CD4-positive, alpha-beta T cell treated with Interleukin-6 at 100 ng/mL for 8 hours (primary cell): ENCODE measurements at regions not wholly inside any gene's neighbourhood (a gene's known extent, or its start where the extent isn't known, plus 50 kb on each side); places are given as distances from the start of the nearest gene placed in this dataset.

Source experiments
- DNase-seq: peaks from one replicate; pipeline ENCODE4 v3.0.0-alpha.2; 2020; ENCODE audit warnings: mixed read lengths, low spot score

DNA sequence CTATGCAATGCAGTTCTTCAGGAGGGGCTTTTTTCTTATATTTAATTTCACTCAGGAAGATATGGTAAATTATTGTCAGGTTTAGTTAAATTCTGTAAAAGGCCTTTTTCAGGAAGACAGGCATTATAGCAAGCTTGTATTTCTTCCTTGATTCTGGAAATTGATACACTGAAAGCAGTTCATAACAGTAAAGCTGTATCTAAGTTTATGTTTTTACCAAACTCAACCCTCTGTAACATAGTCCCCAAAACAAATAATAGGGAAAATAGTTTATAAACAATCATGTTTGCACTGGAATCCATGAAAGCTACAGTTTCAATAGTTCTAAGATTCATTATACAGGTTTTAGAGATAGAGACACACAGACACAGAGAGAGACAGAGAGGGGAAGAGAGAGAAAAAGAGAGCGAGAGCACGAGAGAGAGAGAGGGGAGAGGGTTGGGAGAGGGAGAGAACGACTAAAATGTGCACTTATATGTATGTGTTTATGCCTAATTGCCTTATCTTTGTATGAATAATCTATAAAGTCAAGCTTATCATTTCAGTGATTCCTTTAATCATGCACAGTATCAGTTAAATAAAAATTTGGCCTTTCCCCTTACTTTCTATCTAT, 454.4 kb downstream of the RFPL4B start:
- DNase-seq: no peak

DNA sequence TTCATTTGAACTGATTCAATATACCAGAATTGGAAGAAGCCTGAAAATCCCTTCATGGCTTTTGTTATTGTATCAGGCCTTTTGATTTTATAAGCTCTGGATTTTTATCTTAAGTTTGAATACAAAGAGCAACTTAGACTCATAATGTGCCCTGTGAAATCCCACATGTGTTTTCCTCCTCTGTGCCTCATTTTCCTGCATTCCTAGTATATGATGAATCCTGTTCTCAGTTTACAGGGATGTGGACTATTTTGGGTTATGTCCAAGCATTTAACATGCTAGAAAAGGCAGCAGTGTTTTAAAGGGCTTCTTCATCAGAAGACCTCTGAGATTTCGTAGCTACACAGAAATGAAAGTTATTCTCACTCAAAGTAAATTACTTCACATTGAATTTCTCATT, 455.0 kb downstream of the RFPL4B start:
- DNase-seq: no peak

GRCh38 chr6:112804638-112805330, 457.7 kb downstream of the RFPL4B start:
- no peak for DNase-seq

DNA sequence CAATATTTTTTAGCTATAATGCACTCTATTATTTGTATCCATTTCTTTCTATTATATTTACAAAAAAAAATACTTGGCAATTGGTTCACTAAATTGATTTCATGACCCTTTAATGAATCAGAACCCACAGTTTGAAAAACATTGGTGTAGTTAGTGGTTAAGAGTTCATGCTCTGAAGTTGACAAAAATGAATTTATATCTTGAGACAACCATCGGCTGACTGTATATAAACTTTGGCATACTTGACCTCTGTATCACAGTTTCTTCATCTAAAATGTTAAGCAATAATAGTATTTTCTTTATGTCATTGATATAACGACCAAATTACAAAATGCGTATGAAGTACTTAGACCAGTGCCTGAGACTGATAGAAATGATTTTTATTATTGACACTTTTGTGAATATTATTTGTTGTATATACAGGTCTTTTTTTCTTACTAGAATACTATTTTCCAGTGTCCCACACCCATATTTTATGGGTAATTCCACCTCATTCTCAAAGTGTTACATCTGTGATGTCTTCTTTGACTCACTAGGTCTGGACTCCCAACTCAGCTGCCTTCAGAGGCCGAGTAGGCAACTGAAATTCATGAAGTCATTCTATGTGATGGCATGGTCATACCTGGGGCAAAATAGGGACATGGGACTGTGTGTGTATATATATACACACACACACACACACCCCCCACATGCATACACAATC, 459.2 kb downstream of the RFPL4B start:
- DNase-seq: no peak

- no peak for DNase-seq
Measured at GRCh38 chr6:112821476-112821875, 474.3 kb downstream of the RFPL4B start.

DNA sequence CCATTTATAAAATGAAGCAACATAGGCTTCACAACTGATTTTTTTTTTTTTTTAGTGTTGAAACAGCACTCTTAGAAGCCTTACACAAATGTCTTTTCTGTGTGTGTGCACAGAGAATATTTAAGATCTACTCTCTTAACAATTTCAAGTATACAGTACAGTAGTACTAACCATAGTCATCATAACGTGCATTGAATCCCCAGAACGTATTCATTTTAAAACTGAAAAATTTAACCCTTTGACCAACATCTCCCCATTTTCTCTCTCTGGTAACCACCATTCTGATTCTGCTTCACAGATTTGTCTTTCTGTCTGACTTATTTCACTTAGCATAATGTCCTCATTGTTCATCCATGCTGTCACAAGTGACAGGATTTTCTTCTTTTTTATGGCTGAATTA, 475.6 kb downstream of the RFPL4B start:
- DNase-seq: no peak

DNA sequence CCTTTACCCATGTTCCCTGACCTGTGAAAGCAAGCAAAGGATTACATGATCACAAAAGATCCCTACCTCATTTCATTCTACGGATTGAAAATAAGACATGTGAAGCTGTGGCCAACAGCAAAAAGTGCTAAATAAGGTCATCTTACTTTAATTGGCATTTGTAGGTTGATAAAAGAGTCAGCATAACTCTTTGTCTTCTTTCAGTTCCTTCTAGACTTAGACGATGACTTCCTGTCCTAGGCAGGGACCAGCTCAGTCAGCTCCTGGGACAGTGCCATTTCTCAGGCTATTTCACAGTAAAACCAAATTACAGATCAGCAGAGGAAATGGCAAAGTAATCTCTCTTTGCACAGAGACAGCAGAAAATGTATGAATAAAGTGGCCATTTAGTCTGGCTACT, 480.7 kb downstream of the RFPL4B start:
- DNase-seq: no peak

DNA sequence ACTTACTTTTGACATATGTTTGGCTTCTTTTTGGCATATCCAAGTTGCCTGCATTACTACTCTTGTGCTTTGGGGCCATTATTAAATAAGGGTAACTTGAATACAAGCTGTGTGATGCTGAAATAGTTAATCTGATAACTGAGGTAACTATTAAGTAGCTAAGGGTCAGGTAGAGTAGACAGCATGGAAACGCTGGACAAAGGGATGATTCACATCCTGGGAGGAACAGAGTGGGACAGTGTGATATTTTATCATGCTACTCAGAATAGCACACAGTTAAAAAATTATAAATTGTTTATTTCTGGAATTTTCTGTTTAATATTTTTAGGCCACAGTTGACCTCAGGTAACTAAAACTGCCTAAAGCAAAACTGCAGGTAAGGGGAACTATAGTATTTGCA, 483.9 kb downstream of the RFPL4B start:
- DNase-seq: no peak

DNA sequence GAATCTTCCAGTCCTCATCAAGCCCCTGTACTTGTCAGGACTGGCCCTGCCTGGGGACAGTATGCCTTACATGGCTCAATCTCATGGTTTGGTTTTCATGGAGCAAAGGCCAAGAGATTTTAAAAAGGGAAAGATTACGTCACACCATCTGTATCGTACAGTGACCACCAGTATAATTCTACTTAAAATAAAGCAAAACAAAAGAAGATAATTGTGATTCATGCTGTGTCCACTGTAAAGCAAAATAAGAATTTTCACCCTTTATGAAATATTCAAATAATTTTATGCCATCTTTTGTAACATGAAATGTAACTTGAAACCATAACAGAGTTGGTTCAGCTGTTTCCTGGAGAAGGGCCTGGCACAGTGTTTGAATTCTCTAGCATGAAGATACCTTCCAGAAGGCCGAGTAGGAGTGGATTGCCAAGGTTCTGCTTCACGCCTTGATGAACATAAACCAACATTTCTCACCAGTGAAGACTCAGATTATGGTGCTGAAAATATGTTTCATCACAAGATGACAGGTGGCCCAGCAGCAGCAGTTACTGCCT, 486.5 kb downstream of the RFPL4B start:
- DNase-seq: no peak

DNA sequence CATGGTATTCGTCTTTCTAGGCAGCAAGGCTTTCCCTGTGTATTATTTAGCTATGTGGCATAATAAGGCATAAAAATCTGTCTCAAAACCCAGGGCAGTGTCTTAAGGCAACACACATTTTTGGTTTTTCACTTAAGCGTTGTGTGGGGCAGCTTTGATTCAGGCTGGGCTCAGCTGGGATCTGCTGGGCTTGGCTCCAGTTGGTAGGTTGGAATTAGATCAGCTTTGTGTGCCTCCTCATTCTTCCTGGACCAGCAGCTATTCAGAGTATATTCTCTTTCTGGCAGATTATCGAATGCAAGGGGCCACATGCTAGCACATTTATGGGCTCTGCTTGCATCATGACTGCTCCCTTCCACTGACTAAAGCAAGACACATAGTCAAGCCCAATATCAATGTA, 487.9 kb downstream of the RFPL4B start:
- no peak for DNase-seq

DNA sequence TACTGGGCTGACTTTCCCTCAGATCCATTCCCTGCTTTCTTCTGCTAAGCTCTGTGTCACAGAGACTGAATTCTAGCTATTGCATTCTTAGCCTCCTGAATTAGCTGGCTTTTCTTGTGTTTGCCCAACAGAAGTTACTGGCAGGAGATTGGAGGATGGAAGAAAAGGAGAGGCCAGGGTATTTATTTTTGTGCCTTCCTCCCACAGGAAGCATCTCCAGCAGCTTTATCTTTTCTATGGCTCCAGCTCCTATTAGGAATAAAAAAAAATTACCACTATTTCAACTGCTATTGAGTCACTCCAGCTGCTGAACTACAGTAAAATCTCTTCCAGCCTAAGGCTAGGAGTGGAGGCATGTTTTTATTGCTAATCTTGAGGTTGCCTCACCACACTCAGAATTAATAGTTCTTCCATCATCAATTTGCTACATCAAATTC, 492.4 kb downstream of the RFPL4B start:
- no peak for DNase-seq

DNA sequence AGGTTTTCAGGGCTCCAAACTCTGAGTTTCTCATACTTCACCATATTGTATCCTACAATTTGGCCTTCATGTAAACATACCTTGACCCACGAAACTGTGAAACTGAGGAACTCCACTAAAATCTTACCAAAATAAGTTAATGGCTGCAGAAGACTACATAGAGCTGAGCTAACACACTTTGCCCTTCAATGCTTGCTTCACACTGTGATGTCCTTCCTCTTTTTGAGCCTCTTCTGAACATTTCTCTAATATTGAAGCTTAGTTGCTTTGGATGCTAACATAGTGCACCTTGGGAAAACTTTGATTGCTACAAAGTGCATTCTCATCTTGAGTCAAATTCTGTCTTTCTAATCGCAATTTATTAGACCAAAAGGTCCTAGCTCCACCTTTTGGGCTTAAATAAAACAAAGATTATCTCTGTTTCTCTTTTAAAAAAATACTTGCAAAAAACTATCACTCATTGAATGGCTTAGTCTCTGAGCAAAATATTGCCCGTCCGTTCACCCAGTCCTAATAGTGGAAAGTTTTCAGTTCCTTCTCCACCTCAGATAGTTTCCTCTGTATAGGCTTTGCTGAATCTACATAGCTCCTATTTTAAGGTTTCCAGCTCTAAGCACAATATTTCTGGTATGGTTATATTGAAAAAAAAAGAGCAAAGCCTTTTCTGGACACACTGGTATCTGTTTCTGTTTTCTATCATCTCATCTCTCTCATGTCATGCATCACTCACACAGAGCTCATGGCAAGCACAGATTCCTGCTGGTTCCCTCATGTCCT, 494.6 kb downstream of the RFPL4B start:
- no peak for DNase-seq

- no peak for DNase-seq
Measured at GRCh38 chr6:112842330-112842685, 495.2 kb downstream of the RFPL4B start.

GRCh38 chr6:112846681-112847080, 499.6 kb downstream of the RFPL4B start:
- no peak for DNase-seq

DNA sequence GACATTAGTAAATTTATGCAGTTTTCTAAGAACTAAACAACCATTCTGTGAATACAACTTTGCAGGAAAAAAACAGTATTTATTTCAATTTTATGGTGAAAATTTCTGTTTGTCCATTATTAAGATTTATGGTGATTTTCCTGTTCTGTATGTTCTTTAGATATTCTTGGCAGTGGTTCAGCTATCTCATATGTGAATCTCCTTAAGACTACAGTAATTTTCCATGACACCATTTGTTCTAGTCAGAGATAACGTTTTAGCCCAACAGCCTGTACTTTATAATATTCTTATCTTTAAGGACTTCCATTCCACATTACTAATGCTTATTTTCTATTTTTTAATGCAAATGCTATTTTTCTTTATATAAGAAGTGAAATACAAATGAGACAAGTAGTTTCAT, 504.0 kb downstream of the RFPL4B start:
- no peak for DNase-seq

DNA sequence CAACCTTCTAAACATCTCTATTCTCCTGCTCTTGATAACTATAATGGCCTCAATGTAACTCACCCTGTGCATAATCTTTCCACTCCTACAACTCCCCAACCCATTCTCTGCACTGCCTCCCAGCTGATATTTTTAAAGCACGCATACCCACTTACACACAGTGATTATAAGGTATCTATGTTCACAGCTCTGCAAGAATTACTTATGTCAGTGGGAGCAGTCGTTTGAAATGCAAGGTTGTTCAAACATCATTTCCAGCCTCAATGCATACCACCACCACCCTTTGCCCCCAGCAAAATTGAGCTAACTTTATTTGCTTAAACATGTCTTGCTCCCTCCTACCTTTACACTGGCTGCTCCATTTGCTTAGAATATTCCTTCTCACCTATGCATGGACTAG, 506.0 kb downstream of the RFPL4B start:
- no peak for DNase-seq

GRCh38 chr6:112863753-112864152, 516.6 kb downstream of the RFPL4B start:
- no peak for DNase-seq

- DNase-seq: no peak
Measured at GRCh38 chr6:112865131-112865530, 518.0 kb downstream of the RFPL4B start.

DNA sequence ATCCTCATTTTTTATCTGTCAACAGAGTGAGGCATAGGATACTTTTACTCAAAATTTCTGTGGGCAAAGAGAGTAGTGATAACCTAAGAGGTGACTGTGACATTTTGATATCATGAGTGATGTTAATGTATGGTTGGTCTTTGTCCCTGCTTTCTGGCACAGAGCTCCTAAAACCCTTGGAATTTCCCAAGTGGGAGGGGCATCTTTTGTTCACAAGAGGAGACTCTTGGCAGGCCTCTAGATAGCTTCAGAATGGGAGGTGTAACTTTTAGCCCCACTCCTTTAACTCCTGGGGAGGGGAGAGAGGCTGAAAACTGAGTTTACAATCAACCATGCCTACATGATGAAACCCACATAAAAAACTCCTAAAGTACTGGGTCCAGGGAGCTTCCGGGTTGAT, 527.8 kb downstream of the RFPL4B start:
- DNase-seq: no peak

DNA sequence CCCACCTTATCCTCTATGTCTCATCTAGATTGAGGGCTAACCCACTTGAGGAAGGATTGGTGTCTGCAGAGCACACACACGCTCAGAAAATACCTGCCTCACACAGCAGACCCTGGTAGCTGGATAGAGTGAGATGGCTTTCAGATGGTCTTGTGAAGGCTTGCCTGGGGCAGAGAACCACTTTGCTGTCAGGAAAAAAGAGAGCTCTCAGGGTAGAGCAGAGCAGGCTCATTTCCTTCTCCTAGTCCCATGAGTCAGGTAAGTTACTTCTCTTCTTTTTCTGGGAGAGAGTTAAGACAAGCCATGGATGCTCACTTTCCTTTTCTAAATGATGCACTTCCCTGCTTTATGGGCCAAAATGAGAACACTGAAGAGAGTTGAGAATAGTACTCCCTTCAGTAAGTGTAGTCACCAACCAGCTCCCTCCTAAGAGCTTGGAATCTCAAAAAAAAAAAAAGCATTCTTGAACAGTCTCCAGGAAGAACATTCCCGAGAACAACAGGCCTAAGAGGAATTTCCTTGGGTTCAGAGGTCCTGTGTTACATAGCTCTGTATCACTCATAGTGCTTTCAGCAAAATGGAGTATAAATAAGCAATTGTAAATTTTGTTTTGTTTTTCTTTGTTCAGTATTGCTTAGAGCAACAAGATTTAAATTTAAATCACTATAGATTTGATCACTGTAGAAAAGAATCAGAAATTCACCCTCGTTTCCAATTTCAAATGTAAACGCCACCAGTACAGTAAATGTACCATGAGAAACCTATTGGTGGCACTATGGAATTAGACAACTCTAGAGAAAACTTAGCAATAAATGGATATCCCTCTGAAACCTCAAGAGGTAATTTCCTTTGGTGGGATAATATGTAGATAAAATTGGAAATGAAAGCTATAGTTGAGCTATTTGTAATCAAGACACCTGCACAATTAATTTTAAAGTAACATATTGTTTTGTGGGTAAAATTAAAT, 530.3 kb downstream of the RFPL4B start:
- DNase-seq: no peak

GRCh38 chr6:112879920-112880413, 532.8 kb downstream of the RFPL4B start:
- peak; percentile 1 for DNase-seq
